GM12878 (cell line): ENCODE measurements at regions not wholly inside any gene's neighbourhood (a gene's known extent, or its start where the extent isn't known, plus 50 kb on each side); places are given as distances from the start of the nearest gene placed in this dataset.

Experiments
- ATAC-seq: fragments of 200-7000 bp; cut with Tn5 transposase; 3 replicates; pipeline ENCODE4 v1.9.1; 2020; ENCODE audit warnings: mild to moderate bottlenecking, moderate library complexity
- BruUV-seq: library from RNA; stranded (reverse); fragments of 400-500 nt; replicated peaks from 2 replicates; lab custom pipeline; 2021; lab: Mats Ljungman, UMichigan
- CTCF ChIA-PET: fragments of 300-600 bp; sonication (Branson Sonifier 250); formaldehyde crosslinking; extraction: SDS; loops from one replicate; lab custom pipeline; 2021; ENCODE audit warnings: inconsistent platforms; lab: Yijun Ruan, JAX
- POLR2A ChIA-PET: fragments of 350-600 bp; formaldehyde crosslinking; extraction: SDS; loops from one replicate; lab custom pipeline; 2021; ENCODE audit warnings: inconsistent platforms; lab: Charles Lee
- RAD21 ChIA-PET: fragments of 300-600 bp; sonication (Branson Sonifier 250); formaldehyde crosslinking; loops from one replicate; lab custom pipeline; 2023; ENCODE audit warnings: antibody characterized with exemption; ENCODE audit not compliant: unreplicated experiment; lab: Charles Lee
- SMC1A ChIA-PET: fragments of 300-600 bp; sonication (Branson Sonifier 250); formaldehyde crosslinking; loops from one replicate; lab custom pipeline; 2023; ENCODE audit not compliant: unreplicated experiment, uncharacterized antibody; lab: Charles Lee
- DNase-seq: peaks from one replicate; pipeline ENCODE4 v3.0.0-alpha.2; 2011; ENCODE audit warnings: low read depth, low spot score
- FAIRE-seq: peaks from 3 replicates; lab custom pipeline; 2011; peaks lifted over from hg19 to GRCh38; lab: Jason Lieb, UNC
- H2AFZ ChIP-seq: 2 replicates; pipeline ENCODE4 v1.6.0; 2011; ENCODE audit warnings: low read depth, low read length, control low read depth; ENCODE audit not compliant: control insufficient read depth
- H3K27ac ChIP-seq: 2 replicates; pipeline ENCODE4 v1.5.1; 2011; ENCODE audit warnings: control low read depth; ENCODE audit not compliant: control insufficient read depth, insufficient read depth
- H3K27me3 ChIP-seq, 2 experiments: replicated peaks in 1 of 2; 2 replicates each; pipeline versions ENCODE4 v1.6.0 to v1.6.1; 2011; ENCODE audit warnings: low read length in 1 of 2; ENCODE audit not compliant: control insufficient read depth in 2 of 2, insufficient read depth in 2 of 2
- H3K36me3 ChIP-seq, 2 experiments: 2 replicates each; pipeline ENCODE4 v1.5.1; 2011; ENCODE audit warnings: low read length in 1 of 2; ENCODE audit not compliant: control insufficient read depth in 2 of 2, insufficient read depth in 2 of 2
- H3K4me1 ChIP-seq: 2 replicates; pipeline ENCODE4 v1.6.1; 2011; ENCODE audit warnings: mild to moderate bottlenecking, low read length, moderate library complexity, mixed read lengths; ENCODE audit not compliant: control insufficient read depth, insufficient read depth
- H3K4me2 ChIP-seq: 2 replicates; pipeline ENCODE4 v1.6.0; 2011; ENCODE audit warnings: control low read depth; ENCODE audit not compliant: control insufficient read depth, insufficient read depth
- H3K4me3 ChIP-seq: fragments of 200-600 bp; sonication (generic); 2 replicates; pipeline ENCODE4 v1.5.1; 2016
- H3K79me2 ChIP-seq: 2 replicates; pipeline ENCODE4 v1.6.0; 2011; ENCODE audit warnings: low read length; ENCODE audit not compliant: control insufficient read depth, insufficient read depth
- H3K9ac ChIP-seq: 2 replicates; pipeline ENCODE4 v1.8.0; 2011; ENCODE audit warnings: low read length, control low read depth, mixed read lengths; ENCODE audit not compliant: control insufficient read depth, insufficient read depth
- H3K9me3 ChIP-seq: replicated peaks from 3 replicates; pipeline ENCODE4 v1.5.1; 2011; ENCODE audit warnings: mild to moderate bottlenecking, low read length; ENCODE audit not compliant: control insufficient read depth, insufficient read depth
- H4K20me1 ChIP-seq: 2 replicates; pipeline ENCODE4 v1.6.0; 2011; ENCODE audit not compliant: control insufficient read depth, insufficient read depth
- ATF7 ChIP-seq: fragments of 450-650 bp; IDR thresholded peaks from 2 replicates; pipeline ENCODE4 v1.6.1; 2016; ENCODE audit warnings: low read depth, mild to moderate bottlenecking
- BHLHE40 ChIP-seq, 2 experiments: fragments of 450-650 bp in 1 of 2; IDR thresholded peaks; 2 replicates each; pipeline ENCODE4 v1.6.1; 2011 to 2017; ENCODE audit warnings: low read depth in 2 of 2, borderline replicate concordance in 1 of 2, improper control_type of control experiment in 1 of 2, low read length in 1 of 2, mild to moderate bottlenecking in 1 of 2
- CBX3 ChIP-seq: fragments of 200-600 bp; sonication (generic); IDR thresholded peaks from 2 replicates; pipeline ENCODE4 v1.6.1; 2016; ENCODE audit warnings: low read depth, borderline replicate concordance
- EED ChIP-seq: sonication (generic); IDR thresholded peaks from 2 replicates; pipeline ENCODE4 v1.6.1; 2016; ENCODE audit warnings: antibody characterized with exemption, low read depth
- EZH2 ChIP-seq: IDR thresholded peaks from 2 replicates; pipeline ENCODE4 v1.6.1; 2012; ENCODE audit warnings: low read depth, mild to moderate bottlenecking, control low read depth, inconsistent platforms, low read length, borderline replicate concordance; ENCODE audit not compliant: control insufficient read depth
- HDGF ChIP-seq: fragments of 450-650 bp; IDR thresholded peaks from 2 replicates; pipeline ENCODE4 v1.6.1; 2016; ENCODE audit warnings: antibody characterized with exemption
- NFXL1 ChIP-seq: fragments of 450-650 bp; IDR thresholded peaks from 2 replicates; pipeline ENCODE4 v1.6.1; 2017; ENCODE audit warnings: antibody characterized with exemption, mild to moderate bottlenecking, borderline replicate concordance
- NKRF ChIP-seq: fragments of 450-650 bp; conservative IDR thresholded peaks from 2 replicates; pipeline ENCODE4 v1.6.1; 2017; ENCODE audit warnings: mild to moderate bottlenecking, moderate library complexity
- POLR2AphosphoS2 ChIP-seq: IDR thresholded peaks from 2 replicates; pipeline ENCODE4 v1.6.1; 2011; ENCODE audit warnings: low read depth, mild to moderate bottlenecking, low read length, improper control_type of control experiment, moderate library complexity
- RAD51 ChIP-seq: fragments of 450-650 bp; IDR thresholded peaks from 2 replicates; pipeline ENCODE4 v1.6.1; 2016; ENCODE audit warnings: moderate library complexity, mild to moderate bottlenecking, inconsistent platforms
- STAT3 ChIP-seq: IDR thresholded peaks from 2 replicates; pipeline ENCODE4 v1.6.1; 2011; ENCODE audit warnings: low read depth, low read length, improper control_type of control experiment
- TCF7 ChIP-seq: IDR thresholded peaks from 2 replicates; pipeline ENCODE4 v1.6.1; 2014; ENCODE audit warnings: antibody characterized with exemption, borderline replicate concordance
- ZZZ3 ChIP-seq: IDR thresholded peaks from 2 replicates; pipeline ENCODE4 v1.6.1; 2011; ENCODE audit warnings: low read depth; ENCODE audit not compliant: control insufficient read depth, insufficient read length
- WGBS: methylation state at CpG from one replicate; pipeline ENCODE4 v1.1.6; 2016; ENCODE audit warnings: low lambda C conversion rate; ENCODE audit not compliant: insufficient replicate concordance, insufficient coverage; ENCODE audit errors: missing lambda C conversion rate; 5-methylcytosine and 5-hydroxymethylcytosine counted together
- in situ Hi-C: fragments of 300-500 bp; cut with MboI; formaldehyde crosslinking; loops from 9 replicates; pipeline ENCODE4 v1.14.3; 2018; ENCODE audit warnings: mixed read lengths
- intact Hi-C: fragments of 100-400 bp; cut with micrococcal nuclease; formaldehyde crosslinking; loops from one replicate; pipeline ENCODE4 v1.14.2; 2022; ENCODE audit not compliant: unreplicated experiment

DNA sequence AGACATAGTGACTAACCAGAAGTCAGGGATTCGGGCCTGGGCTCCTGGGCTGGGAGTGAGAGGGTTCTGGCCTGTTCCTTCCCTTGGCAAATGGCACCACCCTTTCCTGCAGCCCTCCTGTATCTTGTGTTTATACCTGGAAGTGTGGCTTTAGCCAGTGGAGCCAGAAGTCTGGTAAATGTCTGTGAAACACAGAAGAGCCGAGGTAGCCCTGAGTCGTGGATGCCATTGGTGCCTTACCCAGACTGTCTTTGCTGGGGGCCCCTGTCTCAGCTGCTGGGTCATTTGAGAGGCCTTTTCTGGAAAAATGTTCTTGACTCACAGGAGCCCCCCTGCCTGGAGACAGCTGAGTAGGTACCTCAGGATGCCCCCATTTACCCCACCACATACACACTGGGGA, 95.7 kb upstream of the BASP1 start:
- H3K4me1 ChIP-seq, result no peaks in the 10 kb centered on the region
- RAD21 ChIA-PET, result no interaction called here

More for the DNA sequence above, 95.7 kb upstream of the BASP1 start:
- H3K79me2 ChIP-seq, result no peaks in the 10 kb centered on the region
- CTCF ChIA-PET, result interaction anchor here (0.7 to 1.8 kb wide), 2 partner anchors 11 to 331 kb away, joined by 3 to 5 read pairs; no protein-coding TSS in a partner anchor
- WGBS, result 4% methylated on average over 3 of the region's 3 CpGs
- DNase-seq (no peak), FAIRE-seq (no peak), ATAC-seq (no peak)
- no peaks in the 10 kb centered on the region for H3K9me3 ChIP-seq
- no peaks in the 10 kb centered on the region for H3K27me3 ChIP-seq
- in situ Hi-C loops (loop anchor here (10.0 kb wide), 1 partner anchor 327 kb away; no protein-coding TSS in a partner anchor), intact Hi-C loops (no loop called here)
- no peaks in the 10 kb centered on the region for H4K20me1 ChIP-seq
- H3K9ac ChIP-seq, result no peak overlapping the region
- H3K4me3 ChIP-seq, result no peak overlapping the region
- no TSS peak for BruUV-seq
- no peak overlapping the region for H2AFZ ChIP-seq
- SMC1A ChIA-PET, result no interaction called here
- H3K4me2 ChIP-seq, result no peak overlapping the region
- POLR2A ChIA-PET, result no interaction called here
- H3K36me3 ChIP-seq, result no peaks in the 10 kb centered on the region
- H3K27ac ChIP-seq, result no peak overlapping the region
- TF ChIP-seq BHLHE40 (IDR thresholded peaks at IDR 0.05; ENCODE audit: borderline replicate concordance in 1 of 2, low read depth in 2 of 2, low read length in 1 of 2) (no peak), EED (no peak), ZZZ3 (no peak), CBX3 (no peak), NFXL1 (no peak), ATF7 (no peak), RAD51 (no peak), EZH2 (no peak), HDGF (no peak), NKRF (no peak), POLR2AphosphoS2 (no peak), STAT3 (no peak), TCF7 (no peak)
